ENCODE measurements at regions not wholly inside any gene's neighbourhood (a gene's known extent, or its start where the extent isn't known, plus 50 kb on each side); places are given as distances from the start of the nearest gene placed in this dataset.

DNA sequence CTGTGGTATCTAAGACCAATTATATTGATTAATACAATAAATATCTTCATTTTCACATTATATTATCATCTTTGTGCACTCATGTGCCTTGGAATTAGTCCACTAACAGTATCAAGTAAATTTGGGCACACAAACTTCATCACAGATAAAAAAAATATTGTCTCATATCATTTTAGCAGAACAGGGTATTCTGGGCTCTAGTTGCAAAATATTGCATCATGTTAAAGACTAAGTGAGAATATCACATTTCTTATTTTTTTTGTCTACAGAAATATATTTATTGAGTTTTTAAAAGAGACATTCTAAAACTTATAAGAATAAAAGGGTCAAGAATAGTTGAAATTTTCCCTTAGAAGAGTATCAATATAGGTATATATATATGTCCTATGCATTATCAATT is 754.1 kb upstream of the MAN1A1 start:
- DNase-seq (ENCODE audit: low read depth) = no peak

DNA sequence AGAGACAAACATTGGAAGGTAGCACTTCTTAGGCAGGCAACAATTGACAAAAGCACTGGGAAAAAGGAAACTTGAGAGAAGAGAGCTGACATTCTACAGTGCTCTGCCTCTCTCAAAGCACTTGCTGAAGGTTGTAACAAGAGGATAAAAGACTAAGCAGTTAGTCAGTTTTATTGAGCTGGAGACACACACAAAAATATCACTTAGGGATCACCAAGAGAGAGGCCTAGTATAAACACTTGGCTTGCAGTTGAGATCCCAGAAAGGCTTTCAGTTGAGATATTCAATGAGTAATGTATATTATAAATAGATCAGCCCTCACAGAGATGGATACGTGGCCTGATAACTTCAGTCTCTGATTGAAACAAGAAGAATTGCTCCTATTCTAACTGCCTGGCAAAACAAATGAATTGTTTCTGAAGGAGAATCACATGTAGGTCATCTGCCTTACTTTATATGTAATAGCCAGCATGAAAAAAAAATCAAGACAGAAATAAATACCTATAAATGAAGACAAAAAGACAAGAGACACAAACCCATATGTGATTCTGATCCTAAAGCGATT is 747.2 kb upstream of the MAN1A1 start:
- no peak for DNase-seq (ENCODE audit: low read depth)

DNA sequence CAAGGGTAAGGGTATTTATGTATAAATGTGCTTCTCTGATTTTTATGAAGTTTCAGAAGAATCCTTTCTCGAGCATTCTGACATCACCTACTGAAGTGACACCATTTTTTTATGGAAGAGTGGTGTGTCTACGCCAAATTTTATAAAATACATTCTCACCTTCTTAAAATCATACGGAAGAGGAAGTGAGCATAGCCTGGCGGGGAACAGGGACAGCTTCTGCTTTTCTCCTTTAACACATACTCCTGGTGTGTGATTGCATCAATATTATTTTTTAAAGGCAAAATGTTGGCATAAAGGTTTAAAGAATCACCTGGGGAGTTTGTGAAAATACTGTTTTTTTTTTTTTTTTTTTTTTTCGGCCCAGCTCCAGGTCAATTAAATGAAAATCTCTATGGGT is 733.6 kb upstream of the MAN1A1 start:
- no peak for DNase-seq (ENCODE audit: low read depth)

DNA sequence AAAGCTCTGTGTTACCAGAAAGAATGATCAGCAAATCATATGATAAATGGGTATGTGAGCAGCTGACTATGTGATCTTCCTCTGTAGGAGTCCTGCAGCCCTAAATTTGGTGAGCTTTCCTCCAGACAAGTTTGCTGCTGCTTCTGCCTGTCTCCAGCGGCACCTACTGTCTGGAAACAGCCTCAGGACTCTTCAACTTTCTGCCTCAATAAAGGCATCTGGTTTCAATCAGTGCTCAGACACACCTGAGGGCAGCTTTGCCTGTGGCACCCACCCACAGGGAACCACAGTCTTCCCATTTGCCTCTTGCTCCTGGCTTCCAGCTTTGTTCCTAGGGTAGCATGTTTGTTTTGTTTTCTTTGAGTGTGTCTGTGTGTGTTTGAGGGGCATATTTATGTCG is 727.9 kb upstream of the MAN1A1 start:
- DNase-seq (ENCODE audit: low read depth) = peak; percentile 1

DNA sequence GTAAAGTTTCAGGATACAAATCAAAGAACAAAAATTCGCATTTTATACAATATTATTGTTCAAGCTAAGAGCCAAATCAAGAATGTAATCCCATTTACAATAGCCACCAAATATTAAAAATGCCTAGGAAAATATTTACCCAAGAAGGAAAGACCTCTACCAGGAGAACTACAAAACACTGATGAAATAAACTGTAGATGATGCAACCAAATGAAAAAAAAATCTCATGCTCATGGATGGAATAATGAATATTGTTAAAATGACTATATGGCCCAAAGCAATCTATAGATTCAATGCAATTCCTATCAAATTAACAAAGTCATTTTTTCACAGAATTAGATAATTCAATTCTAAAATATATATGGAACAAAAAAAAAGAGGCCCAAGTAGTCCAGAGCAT is 708.8 kb upstream of the MAN1A1 start:
- DNase-seq (ENCODE audit: low read depth) = no peak

DNA sequence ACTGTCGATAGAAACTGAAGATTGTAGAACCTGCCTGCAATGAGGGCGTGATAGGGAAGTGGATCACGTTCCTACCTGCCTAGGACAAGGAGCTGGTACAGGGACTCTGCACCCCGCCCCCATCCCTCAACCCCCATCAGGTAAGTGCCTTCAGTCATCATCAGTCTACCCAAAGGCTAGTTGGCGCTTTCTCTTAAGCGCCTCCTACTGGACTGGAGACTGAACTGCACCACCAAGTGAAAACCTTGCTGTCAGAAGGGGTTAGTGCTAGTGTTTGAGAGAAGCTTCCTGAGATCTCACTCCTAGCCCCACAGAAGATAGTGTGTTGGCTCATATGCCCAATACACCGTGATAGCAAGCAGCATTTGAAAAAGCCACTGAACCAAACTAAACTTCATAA is 706.5 kb upstream of the MAN1A1 start:
- peak; percentile 0 for DNase-seq (ENCODE audit: low read depth)

DNA sequence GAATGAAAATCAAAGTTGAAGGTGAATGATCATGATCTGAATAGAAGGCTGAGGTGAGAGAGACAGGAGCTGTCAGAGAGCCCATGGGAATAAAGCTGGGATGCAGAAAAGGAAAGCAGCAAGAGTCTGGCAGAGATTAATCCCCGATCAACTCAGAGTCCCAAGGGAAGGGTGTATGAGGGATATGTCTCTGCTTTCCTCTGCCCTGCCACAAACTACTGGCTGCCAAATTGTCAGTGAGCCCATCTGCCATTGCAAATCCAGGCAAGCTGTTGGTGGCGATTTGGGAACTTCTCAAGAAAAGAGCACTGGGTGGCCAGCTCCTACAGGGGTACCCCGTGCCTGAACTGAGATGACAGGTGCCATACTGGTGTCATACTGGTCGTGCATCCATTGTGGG is 705.5 kb upstream of the MAN1A1 start:
- no peak for DNase-seq (ENCODE audit: low read depth)

DNA sequence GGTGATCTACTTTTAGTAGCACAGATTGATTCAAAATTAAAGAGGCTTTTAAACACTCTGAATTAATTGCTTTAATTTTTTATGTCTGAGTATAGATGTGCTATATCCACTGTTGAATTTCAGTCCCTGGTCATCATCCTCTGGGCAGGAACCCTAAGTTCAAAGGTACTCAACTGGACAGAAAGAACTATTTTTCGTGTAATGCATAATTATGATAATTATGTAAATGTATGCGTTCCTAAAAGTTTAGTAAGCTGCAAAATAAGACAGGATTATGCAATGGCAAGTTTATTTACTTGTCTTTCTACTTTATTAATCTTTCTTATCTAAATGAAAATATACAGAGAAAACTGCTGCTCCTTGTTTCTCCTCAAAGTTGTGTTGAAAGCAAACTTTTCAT is 690.1 kb upstream of the MAN1A1 start:
- no peak for DNase-seq (ENCODE audit: low read depth)

DNA sequence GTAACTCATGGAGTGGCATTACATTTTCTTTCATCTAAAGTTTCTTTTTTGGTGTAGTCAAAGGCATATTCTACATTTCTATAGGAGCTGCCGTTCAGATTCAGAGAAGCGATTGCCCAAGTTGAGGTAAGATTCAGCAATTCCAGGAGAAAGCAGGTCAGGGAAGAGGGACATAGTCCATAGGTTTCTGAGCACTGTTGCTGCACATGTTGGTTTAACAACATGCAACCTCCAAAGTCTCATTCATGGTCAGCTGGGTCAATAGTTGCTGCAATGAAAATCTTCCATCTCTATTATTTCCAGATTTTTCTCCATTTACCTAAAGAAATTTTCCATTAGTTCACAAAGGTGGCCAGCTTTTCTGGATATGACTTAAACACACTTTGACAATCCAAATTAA is 682.3 kb upstream of the MAN1A1 start:
- no peak for DNase-seq (ENCODE audit: low read depth)

DNA sequence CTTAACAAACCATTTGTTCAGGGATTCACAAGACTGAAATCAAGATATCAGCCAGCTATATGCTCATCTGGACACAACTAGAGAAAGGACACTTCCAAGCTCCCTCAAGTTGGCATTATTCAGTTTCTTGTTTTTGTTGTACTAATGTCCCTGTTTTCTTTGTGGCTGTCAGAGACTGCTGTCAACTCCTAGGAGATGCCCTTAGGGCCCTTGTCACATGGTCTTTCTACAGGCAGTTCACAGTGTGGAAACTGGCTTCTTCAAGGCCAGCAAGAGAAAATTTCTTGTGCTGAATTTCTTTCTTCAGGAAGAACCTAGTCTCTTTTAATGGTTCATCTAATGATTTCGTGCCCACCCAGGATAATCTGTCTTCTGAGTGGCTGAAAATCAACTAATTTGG is 677.2 kb upstream of the MAN1A1 start:
- no peak for DNase-seq (ENCODE audit: low read depth)

DNA sequence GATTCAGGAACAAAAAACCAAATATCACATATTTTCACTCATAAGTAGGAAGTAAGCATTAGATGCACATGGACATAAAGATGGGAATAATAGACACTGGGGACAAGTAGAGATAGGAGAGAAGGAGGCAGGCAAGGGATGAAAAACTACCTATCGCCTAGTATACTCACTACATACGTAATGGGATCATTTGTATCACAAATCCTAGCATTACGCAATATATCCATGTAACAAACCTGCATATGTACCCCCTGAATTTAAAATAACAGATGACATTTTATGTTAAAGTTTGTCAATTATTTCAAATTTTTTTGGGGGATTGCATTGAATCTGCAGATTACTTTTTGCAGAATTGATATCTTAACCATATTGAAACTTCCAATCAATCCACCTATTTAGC is 660.5 kb upstream of the MAN1A1 start:
- DNase-seq (ENCODE audit: low read depth) = no peak

DNA sequence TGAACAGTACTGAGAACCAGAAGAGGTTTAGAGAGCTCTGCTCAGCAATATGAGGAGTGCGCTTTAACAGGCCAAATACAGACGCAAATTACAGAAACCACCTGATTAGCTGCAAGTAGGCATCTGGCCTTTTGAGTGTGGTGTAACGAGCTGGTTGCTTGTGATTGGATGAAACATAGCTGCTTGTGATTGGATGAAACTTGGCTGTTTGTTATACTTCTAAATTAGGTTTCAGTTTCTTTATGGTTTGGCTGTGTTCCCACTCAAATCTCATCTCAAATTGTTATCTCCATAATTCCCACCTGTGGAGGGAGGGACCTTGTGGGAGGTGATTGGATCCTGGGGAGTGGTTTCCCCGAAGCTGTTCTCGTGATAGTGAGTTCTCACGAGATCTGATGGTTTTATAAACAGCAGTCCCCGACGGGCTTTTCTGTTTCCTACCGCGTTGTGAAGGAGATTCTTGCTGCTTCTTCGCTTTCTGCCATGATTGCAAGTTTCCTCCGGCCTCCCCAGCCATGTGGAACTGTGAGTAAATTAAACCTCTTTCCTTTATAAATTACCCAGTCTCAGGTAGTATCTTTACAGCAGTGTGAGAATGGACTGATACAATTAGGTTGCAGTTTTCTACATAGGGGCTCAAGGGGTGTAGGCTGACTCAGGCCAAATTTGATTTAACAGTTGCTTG is 655.9 kb upstream of the MAN1A1 start:
- DNase-seq (ENCODE audit: low read depth) = peak; percentile 3

DNA sequence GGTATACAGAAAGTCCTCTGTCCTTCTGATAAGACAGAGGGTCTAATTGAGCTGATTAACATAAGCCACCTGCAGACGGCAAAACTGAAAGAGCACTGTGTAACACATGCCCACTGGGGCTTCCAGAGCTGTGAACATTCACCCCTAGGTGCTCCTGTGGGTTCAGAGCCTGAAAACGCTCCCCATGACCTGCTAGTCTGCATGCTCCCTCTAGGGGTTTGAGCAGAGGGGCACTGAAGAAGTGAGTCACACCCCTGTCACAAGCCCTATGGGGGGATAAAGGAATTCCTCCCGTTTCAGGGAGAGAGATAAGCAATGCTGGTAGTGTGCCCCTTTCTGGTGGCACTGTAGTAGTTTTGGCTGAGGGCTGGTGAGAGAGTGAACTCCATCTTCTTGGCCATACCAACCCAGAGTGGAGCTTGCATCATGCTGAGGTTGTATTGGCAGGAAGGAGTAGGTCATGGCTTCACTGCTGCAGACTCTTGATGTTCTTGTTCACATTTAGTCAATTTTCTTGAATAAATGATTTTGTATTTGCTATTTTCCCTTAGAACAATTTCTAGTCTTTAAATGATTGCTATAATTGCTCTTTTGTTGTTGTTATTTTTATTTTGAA is 637.5 kb upstream of the MAN1A1 start:
- no peak for DNase-seq (ENCODE audit: low read depth)

DNA sequence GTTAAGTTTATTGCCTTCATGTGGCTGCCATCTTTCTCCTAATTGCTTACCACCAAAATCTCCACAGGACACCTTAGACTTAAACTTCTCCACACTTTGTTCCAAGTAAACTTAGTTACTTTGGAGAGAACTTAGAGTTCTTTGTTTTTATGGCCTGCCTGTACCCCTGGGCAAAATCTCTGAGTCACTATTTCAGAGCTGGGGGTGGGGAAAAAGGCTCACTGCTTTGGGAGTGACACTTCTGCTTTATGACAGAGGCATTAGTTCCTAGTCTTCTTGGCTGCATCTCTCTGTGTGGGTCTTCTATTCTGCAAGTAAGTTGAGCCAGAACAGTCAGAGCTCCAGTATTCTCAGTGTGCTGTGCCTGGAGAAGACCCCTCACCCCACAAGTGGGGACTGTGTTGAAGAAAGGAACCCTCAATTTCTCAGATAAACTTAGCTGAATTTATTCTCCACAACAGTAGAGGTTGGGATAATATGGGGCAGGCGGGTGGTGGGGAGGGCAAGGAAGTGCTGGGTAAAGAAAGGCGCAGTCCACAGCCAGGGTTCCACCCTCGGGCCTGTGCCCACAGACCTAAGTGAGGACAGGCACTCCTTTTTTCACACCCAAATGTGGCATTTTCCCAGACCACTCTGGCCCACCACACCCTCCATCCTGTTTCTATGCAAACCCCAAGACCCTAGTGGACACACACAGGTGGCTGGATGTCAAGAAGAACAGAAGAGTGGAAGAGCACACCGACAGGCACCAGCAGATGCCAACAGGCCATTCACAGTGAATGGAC is 636.6 kb upstream of the MAN1A1 start:
- no peak for DNase-seq (ENCODE audit: low read depth)

DNA sequence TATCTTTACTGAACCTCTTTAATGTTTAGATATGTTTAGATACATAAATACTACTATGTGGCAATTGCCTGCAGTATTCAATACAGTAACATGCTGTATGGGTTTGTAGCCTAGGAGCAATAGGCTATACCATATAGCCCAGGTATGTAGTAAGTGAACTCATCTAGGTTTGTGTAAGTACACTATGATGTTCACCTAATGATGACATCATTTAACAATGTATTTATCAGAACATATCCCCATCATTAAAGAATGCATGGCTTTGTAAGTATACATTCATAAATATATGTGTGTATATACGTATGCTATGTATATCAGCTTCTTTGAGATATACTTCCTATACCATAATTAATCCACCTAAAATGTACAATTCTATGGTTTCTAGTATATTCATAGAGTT is 631.2 kb upstream of the MAN1A1 start:
- no peak for DNase-seq (ENCODE audit: low read depth)

DNA sequence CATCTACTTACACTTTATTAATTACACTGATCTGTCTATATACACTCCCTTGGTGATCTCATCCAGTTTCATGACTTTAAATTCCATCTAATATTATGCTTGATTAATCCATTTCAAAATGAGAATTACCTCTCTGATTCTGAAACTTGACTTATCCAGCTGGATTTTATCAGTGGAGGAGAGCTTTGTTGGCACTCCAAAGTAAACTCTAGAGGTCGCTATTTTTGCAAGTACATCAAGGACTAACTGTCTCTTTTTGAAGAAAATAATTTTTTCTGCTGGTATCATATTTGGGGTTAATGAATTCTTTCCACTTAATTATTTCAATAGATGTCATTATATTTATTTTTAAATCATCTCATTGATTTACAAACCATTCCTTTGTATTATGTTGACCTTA is 630.3 kb upstream of the MAN1A1 start:
- DNase-seq (ENCODE audit: low read depth) = no peak

DNA sequence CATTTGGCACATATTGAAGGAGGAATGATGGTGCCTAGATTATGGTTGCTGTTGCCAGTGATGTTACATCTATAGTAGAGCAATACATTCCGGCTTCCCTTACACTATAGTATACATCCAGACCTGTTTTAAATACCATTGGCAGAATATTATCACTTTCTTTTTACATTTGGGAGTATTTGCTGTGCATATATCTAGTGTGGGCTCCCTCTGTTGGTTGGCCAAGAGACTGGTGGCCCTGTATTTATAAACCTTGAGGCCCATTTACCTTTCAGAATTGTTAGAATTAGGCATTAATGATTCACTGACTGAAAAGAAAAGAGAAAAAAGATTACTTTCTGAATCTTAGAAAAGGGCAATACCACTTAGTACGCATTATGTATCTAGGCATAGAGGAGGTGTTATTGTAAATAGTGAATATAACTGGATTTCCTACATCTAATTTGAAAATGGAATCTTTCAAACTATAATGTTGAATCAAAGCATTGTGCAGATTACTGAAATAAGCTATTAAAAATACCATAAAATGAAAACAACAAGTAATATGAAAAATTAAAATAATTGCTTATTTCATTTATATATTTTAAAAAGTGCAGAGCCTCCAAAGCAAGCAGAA is 628.8 kb upstream of the MAN1A1 start:
- peak; percentile 19 for DNase-seq (ENCODE audit: low read depth)

DNA sequence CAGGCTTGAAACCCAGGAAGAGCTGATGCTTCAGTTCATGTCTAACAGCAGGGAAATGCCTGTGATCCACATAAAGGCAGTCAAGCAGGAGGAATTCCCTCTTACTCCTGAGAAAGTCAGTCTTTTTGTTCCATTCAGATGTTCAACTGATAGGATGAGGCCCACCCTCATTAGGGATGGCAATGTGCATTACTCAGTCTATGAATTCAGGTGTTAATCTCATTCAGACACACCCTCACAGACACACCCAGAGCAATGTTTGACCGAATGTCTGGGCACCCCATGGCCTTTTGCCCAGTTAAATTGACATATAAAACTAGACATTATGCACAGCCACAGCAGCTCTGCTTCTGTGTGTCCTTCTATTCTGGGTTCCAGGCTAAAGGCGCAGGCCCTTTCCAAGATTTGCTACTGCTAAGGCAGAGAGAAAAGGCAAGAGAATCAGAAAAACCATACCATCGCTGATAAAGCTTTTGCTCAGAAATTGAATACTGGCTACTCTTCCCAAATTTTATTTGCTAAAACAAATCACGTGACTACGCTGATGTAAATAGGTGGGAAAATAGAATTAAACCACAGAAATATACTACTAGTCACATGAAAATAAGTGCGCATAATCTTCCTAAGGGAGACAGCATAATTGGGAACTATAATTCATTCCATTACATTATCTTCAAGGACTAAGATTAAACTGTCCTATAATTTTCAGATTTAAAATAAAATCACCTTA is 625.0 kb upstream of the MAN1A1 start:
- no peak for DNase-seq (ENCODE audit: low read depth)

DNA sequence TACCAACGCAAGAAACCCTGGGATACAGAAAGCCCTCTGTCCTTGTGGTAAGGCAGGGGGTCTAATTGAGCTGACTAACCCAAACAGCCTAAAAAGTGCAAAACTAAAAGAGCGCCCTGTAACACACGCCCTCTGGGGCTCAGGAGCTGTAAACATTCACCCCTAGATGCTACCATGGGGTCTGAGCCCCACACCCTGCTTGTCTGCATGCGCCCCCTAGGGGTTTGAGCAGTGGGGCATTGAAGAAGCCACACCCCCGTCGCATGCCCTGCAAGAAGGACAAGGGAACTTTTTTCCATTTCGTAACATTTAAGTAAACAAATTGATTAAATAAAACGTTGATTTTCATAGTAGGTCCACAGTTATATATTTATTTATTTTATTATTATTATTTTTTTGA is 616.9 kb upstream of the MAN1A1 start:
- no peak for DNase-seq (ENCODE audit: low read depth)

DNA sequence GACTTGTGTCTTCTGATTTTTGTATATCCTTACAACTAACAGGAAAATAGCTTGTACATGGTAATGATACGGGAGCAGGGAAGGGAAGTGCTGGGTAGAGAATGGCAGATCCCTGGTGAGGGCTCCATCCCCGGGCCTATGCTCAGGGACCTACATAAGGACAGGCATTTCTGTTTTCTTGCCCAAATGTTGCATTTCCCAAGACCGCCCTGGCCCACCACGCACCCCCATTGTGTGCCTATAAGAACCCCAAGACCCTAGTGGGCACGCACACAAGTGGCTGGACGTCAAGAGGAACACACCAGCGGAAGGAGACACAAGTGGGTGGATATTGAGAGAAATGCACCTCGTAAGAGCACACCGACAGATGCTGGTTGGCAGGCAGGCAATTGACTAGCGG is 616.3 kb upstream of the MAN1A1 start:
- DNase-seq (ENCODE audit: low read depth) = no peak

DNA sequence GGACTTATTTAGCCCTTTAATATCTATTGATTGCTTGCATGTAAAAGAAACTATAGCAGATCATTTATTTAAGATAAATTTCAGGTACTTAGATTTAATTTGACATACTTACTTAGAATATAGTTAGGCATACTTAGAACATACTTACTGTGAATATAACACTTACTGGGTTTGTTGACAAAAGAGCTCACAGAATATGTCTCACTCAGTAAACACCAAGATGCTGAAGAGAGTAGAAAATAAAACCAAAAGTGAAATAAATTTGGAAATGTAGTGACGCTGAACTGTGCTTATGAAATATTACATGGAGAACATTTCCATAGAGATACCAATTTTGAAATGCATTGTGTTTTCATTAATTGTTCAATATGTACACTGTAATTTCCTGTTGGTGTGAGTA is 615.4 kb upstream of the MAN1A1 start:
- DNase-seq (ENCODE audit: low read depth) = no peak

DNA sequence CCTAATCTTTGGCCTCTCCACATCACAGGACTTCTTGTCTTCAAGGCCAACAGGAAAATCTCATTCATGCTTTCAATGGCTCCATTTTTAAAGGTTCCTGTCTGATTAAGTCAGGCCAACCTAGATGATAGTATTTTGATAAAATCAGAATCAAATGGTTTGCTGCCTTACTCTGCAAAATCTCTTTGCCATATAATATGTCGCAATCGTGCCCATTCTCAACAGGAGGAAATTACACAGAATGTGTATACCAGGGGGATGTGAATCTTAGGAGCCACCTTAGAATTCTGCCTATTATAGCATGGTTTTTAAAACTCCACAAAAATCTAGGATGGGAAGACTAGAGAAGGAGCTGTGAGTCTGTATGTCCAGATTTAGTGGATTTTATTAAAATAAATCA is 612.9 kb upstream of the MAN1A1 start:
- no peak for DNase-seq (ENCODE audit: low read depth)
